OCI-LY3 (cell line): ENCODE measurements at regions not wholly inside any gene's neighbourhood (a gene's known extent, or its start where the extent isn't known, plus 50 kb on each side); places are given as distances from the start of the nearest gene placed in this dataset.

Experiments used
- EZH2phosphoT487 ChIP-seq: fragments of 200-600 bp; shearing (Covaris generic); IDR thresholded peaks from 2 replicates; pipeline ENCODE4 v1.6.1; 2018; ENCODE audit warnings: antibody characterized with exemption, mixed run types, low read depth
- TF ChIP-seq, protein P1 (sequence below): fragments of 200-600, 300-600 bp; sonication (generic); IDR thresholded peaks from 2 replicates; pipeline ENCODE4 v1.5.1; 2014; ENCODE audit warnings: antibody characterized with exemption, low read length, low read depth

DNA sequence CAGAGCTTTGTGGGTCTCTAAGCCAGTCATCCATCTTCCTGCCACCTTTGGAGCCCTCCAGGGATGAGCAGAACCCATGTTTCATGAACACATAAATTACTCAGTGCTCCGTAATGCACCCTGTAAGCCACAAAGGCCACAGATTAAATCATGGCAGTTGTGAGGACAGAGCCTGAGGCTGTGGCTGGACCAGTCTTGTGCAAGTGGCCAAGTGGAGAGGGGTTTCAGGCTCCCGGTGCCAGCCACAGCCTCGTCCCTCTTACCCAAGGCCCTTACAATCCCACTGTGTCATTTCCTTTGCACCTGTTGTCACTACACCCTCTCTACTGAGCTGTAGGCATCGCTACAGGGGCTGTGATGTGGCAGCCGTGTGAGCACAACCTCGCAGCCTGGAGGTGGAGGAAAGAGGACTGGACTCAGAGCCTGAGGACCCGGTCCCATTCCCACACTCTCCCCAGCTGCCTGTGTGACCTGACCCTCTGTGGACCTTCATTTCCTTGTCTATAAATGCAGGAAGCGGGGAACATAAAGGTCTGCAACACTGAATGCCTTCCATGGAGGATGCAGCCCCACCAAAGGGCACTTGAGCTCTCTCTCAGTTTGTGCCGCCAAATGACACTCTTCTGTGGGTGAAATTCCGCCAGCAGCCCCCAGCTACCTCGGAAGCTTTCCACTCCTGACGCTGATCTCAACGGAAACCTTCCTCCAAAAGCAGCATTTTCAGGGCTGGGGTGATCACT lies 792.0 kb downstream of the UQCRFS1 start:
- TF ChIP-seq, protein P1, sequence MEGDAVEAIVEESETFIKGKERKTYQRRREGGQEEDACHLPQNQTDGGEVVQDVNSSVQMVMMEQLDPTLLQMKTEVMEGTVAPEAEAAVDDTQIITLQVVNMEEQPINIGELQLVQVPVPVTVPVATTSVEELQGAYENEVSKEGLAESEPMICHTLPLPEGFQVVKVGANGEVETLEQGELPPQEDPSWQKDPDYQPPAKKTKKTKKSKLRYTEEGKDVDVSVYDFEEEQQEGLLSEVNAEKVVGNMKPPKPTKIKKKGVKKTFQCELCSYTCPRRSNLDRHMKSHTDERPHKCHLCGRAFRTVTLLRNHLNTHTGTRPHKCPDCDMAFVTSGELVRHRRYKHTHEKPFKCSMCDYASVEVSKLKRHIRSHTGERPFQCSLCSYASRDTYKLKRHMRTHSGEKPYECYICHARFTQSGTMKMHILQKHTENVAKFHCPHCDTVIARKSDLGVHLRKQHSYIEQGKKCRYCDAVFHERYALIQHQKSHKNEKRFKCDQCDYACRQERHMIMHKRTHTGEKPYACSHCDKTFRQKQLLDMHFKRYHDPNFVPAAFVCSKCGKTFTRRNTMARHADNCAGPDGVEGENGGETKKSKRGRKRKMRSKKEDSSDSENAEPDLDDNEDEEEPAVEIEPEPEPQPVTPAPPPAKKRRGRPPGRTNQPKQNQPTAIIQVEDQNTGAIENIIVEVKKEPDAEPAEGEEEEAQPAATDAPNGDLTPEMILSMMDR: no peak
- no peak for TF ChIP-seq EZH2phosphoT487
